ENCODE measurements at regions not wholly inside any gene's neighbourhood (a gene's known extent, or its start where the extent isn't known, plus 50 kb on each side); places are given as distances from the start of the nearest gene placed in this dataset.

- WGBS, 4 donors, result 92 to 100% (median 94%) methylated on average over 2 to 3 of the region's 3 CpGs
- no peaks in the 10 kb centered on the region for H3K27me3 ChIP-seq
- H3K36me3 ChIP-seq (replicated peaks in 1 of 2), result no peaks in the 10 kb centered on the region
- TF ChIP-seq CTCF (IDR thresholded peaks at IDR 0.05), result no peak
- TF ChIP-seq POLR2A (IDR thresholded peaks at IDR 0.05), result no peak
- H3K4me1 ChIP-seq (replicated peaks in 1 of 2), result peaks cover 0 to 6% of the 10 kb centered on the region in 2 donors
- H3K4me3 ChIP-seq, result no peak overlapping the region
- H3K9me3 ChIP-seq (replicated peaks in 1 of 3), result no peaks in the 10 kb centered on the region
- H3K27ac ChIP-seq, result no peak overlapping the region
- intact Hi-C loops (cut with DNase I), result no loop called here
- no peak for DNase-seq
These were observed 188.9 kb downstream of the EVX1 start for GRCh38 chr7:27431465-27431864.

- Histone ChIP-seq H3K4me3 (no peak overlapping the region), H3K27me3 (no peaks in the 10 kb centered on the region), H3K27ac (no peak overlapping the region), H3K4me1 (replicated peaks in 1 of 2) (peaks cover 0 to 6% of the 10 kb centered on the region in 2 donors), H3K9me3 (replicated peaks in 1 of 3) (no peaks in the 10 kb centered on the region), H3K36me3 (replicated peaks in 1 of 2) (no peaks in the 10 kb centered on the region)
- DNase-seq, result no peak
- no peak for TF ChIP-seq CTCF (IDR thresholded peaks at IDR 0.05)
- TF ChIP-seq POLR2A (IDR thresholded peaks at IDR 0.05), result no peak
- intact Hi-C loops (cut with DNase I), result no loop called here
- 71 to 90% (median 84%) methylated on average over 1 of the region's 1 CpG for WGBS, 4 donors
These were observed 191.0 kb downstream of the EVX1 start for GRCh38 chr7:27433581-27433980.

- DNase-seq, result no peak
- intact Hi-C loops (cut with DNase I), result no loop called here
- Histone ChIP-seq H3K27ac (no peak overlapping the region), H3K27me3 (no peaks in the 10 kb centered on the region), H3K4me3 (no peak overlapping the region), H3K36me3 (replicated peaks in 1 of 2) (no peaks in the 10 kb centered on the region), H3K4me1 (replicated peaks in 1 of 2) (no peaks in the 10 kb centered on the region), H3K9me3 (replicated peaks in 1 of 3) (no peaks in the 10 kb centered on the region)
- 79 to 86% (median 84%) methylated on average over 5 of the region's 5 CpGs for whole genome bisulfite sequencing, 4 donors
- TF ChIP-seq POLR2A (IDR thresholded peaks at IDR 0.05) (no peak), CTCF (IDR thresholded peaks at IDR 0.05) (no peak)
These were observed 192.3 kb downstream of the EVX1 start for GRCh38 chr7:27434756-27435400.

- no peak for TF ChIP-seq CTCF (IDR thresholded peaks at IDR 0.05)
- TF ChIP-seq POLR2A (IDR thresholded peaks at IDR 0.05), result no peak
- Histone ChIP-seq H3K27ac (no peak overlapping the region), H3K4me1 (replicated peaks in 1 of 2) (no peaks in the 10 kb centered on the region), H3K4me3 (no peak overlapping the region), H3K27me3 (no peaks in the 10 kb centered on the region), H3K36me3 (replicated peaks in 1 of 2) (no peaks in the 10 kb centered on the region), H3K9me3 (replicated peaks in 1 of 3) (no peaks in the 10 kb centered on the region)
- no peak for DNase-seq
- WGBS, 4 donors, result 52 to 73% (median 63%) methylated on average over 3 of the region's 3 CpGs
- intact Hi-C loops (cut with DNase I), result no loop called here
These were observed 192.9 kb downstream of the EVX1 start for GRCh38 chr7:27435461-27435860.

Data from adrenal gland (tissue), 9 donors.